ENCODE measurements at regions not wholly inside any gene's neighbourhood (a gene's known extent, or its start where the extent isn't known, plus 50 kb on each side); places are given as distances from the start of the nearest gene placed in this dataset.

- Histone ChIP-seq H3K9me2 (replicated peaks; ENCODE audit: insufficient read depth, low read length) (no peaks in the 10 kb centered on the region), H3K4me3 (ENCODE audit: insufficient read depth, low read length, poor library complexity, severe bottlenecking) (no peak overlapping the region), H3K9ac (ENCODE audit: low read length) (no peak overlapping the region), H3F3A (ENCODE audit: insufficient read depth) (no peaks in the 10 kb centered on the region), H2AFZ (ENCODE audit: low read depth, low read length, severe bottlenecking) (no peak overlapping the region), H3K27me3 (ENCODE audit: low read length) (no peaks in the 10 kb centered on the region), H3K79me2 (ENCODE audit: insufficient read depth, low read length) (no peaks in the 10 kb centered on the region), H3K9me3 (ENCODE audit: insufficient read depth, low read length) (no peaks in the 10 kb centered on the region), H3K4me2 (ENCODE audit: low read depth, low read length, poor library complexity, severe bottlenecking) (no peak overlapping the region), H3K27ac (ENCODE audit: low read depth, low read length) (no peak overlapping the region), H3K36me3 (ENCODE audit: low read length) (no peaks in the 10 kb centered on the region), H4K20me1 (ENCODE audit: low read depth, low read length) (no peaks in the 10 kb centered on the region)
- TF ChIP-seq CTCF (IDR thresholded peaks at IDR 0.05; ENCODE audit: insufficient read depth, low read length, poor library complexity, severe bottlenecking) = no peak
These were observed 297.2 kb downstream of the OMA1 start for GRCh38 chr1:58249388-58249736.

- H3K27ac ChIP-seq (ENCODE audit: low read depth, low read length) = no peak overlapping the region
- H3K36me3 ChIP-seq (ENCODE audit: low read length) = no peaks in the 10 kb centered on the region
- no peak for TF ChIP-seq EZH2phosphoT487 (conservative IDR thresholded peaks at IDR 0.05; ENCODE audit: low read length)
- no peak for TF ChIP-seq CTCF (IDR thresholded peaks at IDR 0.05; ENCODE audit: insufficient read depth, low read length, poor library complexity, severe bottlenecking)
- no peak overlapping the region for H3K4me2 ChIP-seq (ENCODE audit: low read depth, low read length, poor library complexity, severe bottlenecking)
- H3F3A ChIP-seq (ENCODE audit: insufficient read depth) = no peaks in the 10 kb centered on the region
- no peak overlapping the region for H2AFZ ChIP-seq (ENCODE audit: low read depth, low read length, severe bottlenecking)
- no peak overlapping the region for H3K4me3 ChIP-seq (ENCODE audit: insufficient read depth, low read length, poor library complexity, severe bottlenecking)
- no peaks in the 10 kb centered on the region for H3K27me3 ChIP-seq (ENCODE audit: low read length)
- H3K9ac ChIP-seq (ENCODE audit: low read length) = no peak overlapping the region
- H3K9me3 ChIP-seq (ENCODE audit: insufficient read depth, low read length) = no peaks in the 10 kb centered on the region
- H3K9me2 ChIP-seq (replicated peaks; ENCODE audit: insufficient read depth, low read length) = no peaks in the 10 kb centered on the region
- no peaks in the 10 kb centered on the region for H4K20me1 ChIP-seq (ENCODE audit: low read depth, low read length)
- H3K79me2 ChIP-seq (ENCODE audit: insufficient read depth, low read length) = no peaks in the 10 kb centered on the region
These were observed 297.7 kb downstream of the OMA1 start for GRCh38 chr1:58248791-58249190.

- Histone ChIP-seq H3F3A (ENCODE audit: insufficient read depth) (no peaks in the 10 kb centered on the region), H3K79me2 (ENCODE audit: insufficient read depth, low read length) (no peaks in the 10 kb centered on the region), H3K27ac (ENCODE audit: low read depth, low read length) (no peak overlapping the region), H2AFZ (ENCODE audit: low read depth, low read length, severe bottlenecking) (no peak overlapping the region), H3K9ac (ENCODE audit: low read length) (no peak overlapping the region), H3K4me3 (ENCODE audit: insufficient read depth, low read length, poor library complexity, severe bottlenecking) (no peak overlapping the region), H3K4me2 (ENCODE audit: low read depth, low read length, poor library complexity, severe bottlenecking) (no peak overlapping the region), H3K9me3 (ENCODE audit: insufficient read depth, low read length) (no peaks in the 10 kb centered on the region), H4K20me1 (ENCODE audit: low read depth, low read length) (no peaks in the 10 kb centered on the region), H3K9me2 (replicated peaks; ENCODE audit: insufficient read depth, low read length) (no peaks in the 10 kb centered on the region), H3K36me3 (ENCODE audit: low read length) (no peaks in the 10 kb centered on the region), H3K27me3 (ENCODE audit: low read length) (no peaks in the 10 kb centered on the region)
- TF ChIP-seq EZH2phosphoT487 (conservative IDR thresholded peaks at IDR 0.05; ENCODE audit: low read length) (no peak), CTCF (IDR thresholded peaks at IDR 0.05; ENCODE audit: insufficient read depth, low read length, poor library complexity, severe bottlenecking) (no peak)
These were observed 298.5 kb downstream of the OMA1 start for GRCh38 chr1:58248072-58248471.

GRCh38 chr1:58246549-58246948, 300.0 kb downstream of the OMA1 start:
- H2AFZ ChIP-seq (ENCODE audit: low read depth, low read length, severe bottlenecking) = no peak overlapping the region
- H3K9me3 ChIP-seq (ENCODE audit: insufficient read depth, low read length) = no peaks in the 10 kb centered on the region
- H3K36me3 ChIP-seq (ENCODE audit: low read length) = no peaks in the 10 kb centered on the region
- no peak overlapping the region for H3K4me2 ChIP-seq (ENCODE audit: low read depth, low read length, poor library complexity, severe bottlenecking)
- no peaks in the 10 kb centered on the region for H3K79me2 ChIP-seq (ENCODE audit: insufficient read depth, low read length)
- H3F3A ChIP-seq (ENCODE audit: insufficient read depth) = no peaks in the 10 kb centered on the region
- no peak overlapping the region for H3K27ac ChIP-seq (ENCODE audit: low read depth, low read length)
- no peaks in the 10 kb centered on the region for H3K9me2 ChIP-seq (replicated peaks; ENCODE audit: insufficient read depth, low read length)
- no peaks in the 10 kb centered on the region for H3K27me3 ChIP-seq (ENCODE audit: low read length)
- no peak for TF ChIP-seq CTCF (IDR thresholded peaks at IDR 0.05; ENCODE audit: insufficient read depth, low read length, poor library complexity, severe bottlenecking)
- no peak for TF ChIP-seq EZH2phosphoT487 (conservative IDR thresholded peaks at IDR 0.05; ENCODE audit: low read length)
- H3K4me3 ChIP-seq (ENCODE audit: insufficient read depth, low read length, poor library complexity, severe bottlenecking) = no peak overlapping the region
- H4K20me1 ChIP-seq (ENCODE audit: low read depth, low read length) = no peaks in the 10 kb centered on the region
- H3K9ac ChIP-seq (ENCODE audit: low read length) = no peak overlapping the region
